Testis (tissue), 2 donors: ENCODE measurements at regions not wholly inside any gene's neighbourhood (a gene's known extent, or its start where the extent isn't known, plus 50 kb on each side); places are given as distances from the start of the nearest gene placed in this dataset.
"Not testable (repeated sequence)": the region's sequence is repeated elsewhere in the genome, so short reads cannot be mapped to it uniquely, and the experiment has no call there.

ENCODE experiments used
- DNase-seq: peaks from one replicate; pipeline ENCODE4 v3.0.0-alpha.2; 2019
- H3K27ac ChIP-seq, 2 donors: fragments of 200-600 bp; sonication (generic); one replicate each; pipeline ENCODE4 v1.5.1; 2019
- H3K27me3 ChIP-seq: fragments of 200-600 bp; sonication (generic); one replicate; pipeline ENCODE4 v1.5.1; 2019
- H3K36me3 ChIP-seq: fragments of 200-600 bp; sonication (generic); one replicate; pipeline ENCODE4 v1.5.1; 2017; ENCODE audit warnings: low read depth; ENCODE audit errors: missing control alignments
- H3K4me1 ChIP-seq: fragments of 200-600 bp; sonication (generic); one replicate; pipeline ENCODE4 v1.5.1; 2019
- H3K4me3 ChIP-seq, 2 donors: fragments of 200-600 bp; sonication (generic); one replicate each; pipeline ENCODE4 v1.5.1; 2017 to 2019
- H3K9me3 ChIP-seq: fragments of 200-600 bp; sonication (generic); one replicate; pipeline ENCODE4 v1.5.1; 2017
- POLR2A ChIP-seq: fragments of 450-650 bp; IDR thresholded peaks from one replicate; pipeline ENCODE4 v1.6.1; 2017; ENCODE audit warnings: antibody characterized with exemption, mild to moderate bottlenecking, moderate library complexity
- WGBS, 2 donors: methylation state at CpG; one replicate each; pipeline ENCODE4 v1.1.5; 2018; 5-methylcytosine and 5-hydroxymethylcytosine counted together
- intact Hi-C: fragments of 100-400 bp; cut with DNase I; formaldehyde crosslinking; loops from one replicate; pipeline ENCODE4 v1.15.1; 2023; ENCODE audit warnings: low total_unique reads
- TF ChIP-seq, protein P1 (sequence below), 3 experiments: fragments of 450-650 bp in 2 of 3; fragments of 200-600 bp in 1 of 3; sonication (generic) in 1 of 3; IDR thresholded peaks; one replicate each; pipeline ENCODE4 v1.5.1; 2016 to 2019; ENCODE audit warnings: antibody characterized with exemption in 3 of 3, mild to moderate bottlenecking in 2 of 3, moderate library complexity in 1 of 3

GRCh38 chr6:4338884-4339283, 203.5 kb upstream of the ECI2 start:
- no peak overlapping the region for H3K27ac ChIP-seq
- intact Hi-C loops = no loop called here
- no peak for DNase-seq
- peaks cover 7% of the 10 kb centered on the region for H3K4me1 ChIP-seq
- no peaks in the 10 kb centered on the region for H3K9me3 ChIP-seq
- H3K27me3 ChIP-seq = no peaks in the 10 kb centered on the region
- 93 to 94% methylated on average over 3 of the region's 3 CpGs for WGBS, 2 donors
- TF ChIP-seq, protein P1, sequence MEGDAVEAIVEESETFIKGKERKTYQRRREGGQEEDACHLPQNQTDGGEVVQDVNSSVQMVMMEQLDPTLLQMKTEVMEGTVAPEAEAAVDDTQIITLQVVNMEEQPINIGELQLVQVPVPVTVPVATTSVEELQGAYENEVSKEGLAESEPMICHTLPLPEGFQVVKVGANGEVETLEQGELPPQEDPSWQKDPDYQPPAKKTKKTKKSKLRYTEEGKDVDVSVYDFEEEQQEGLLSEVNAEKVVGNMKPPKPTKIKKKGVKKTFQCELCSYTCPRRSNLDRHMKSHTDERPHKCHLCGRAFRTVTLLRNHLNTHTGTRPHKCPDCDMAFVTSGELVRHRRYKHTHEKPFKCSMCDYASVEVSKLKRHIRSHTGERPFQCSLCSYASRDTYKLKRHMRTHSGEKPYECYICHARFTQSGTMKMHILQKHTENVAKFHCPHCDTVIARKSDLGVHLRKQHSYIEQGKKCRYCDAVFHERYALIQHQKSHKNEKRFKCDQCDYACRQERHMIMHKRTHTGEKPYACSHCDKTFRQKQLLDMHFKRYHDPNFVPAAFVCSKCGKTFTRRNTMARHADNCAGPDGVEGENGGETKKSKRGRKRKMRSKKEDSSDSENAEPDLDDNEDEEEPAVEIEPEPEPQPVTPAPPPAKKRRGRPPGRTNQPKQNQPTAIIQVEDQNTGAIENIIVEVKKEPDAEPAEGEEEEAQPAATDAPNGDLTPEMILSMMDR (IDR thresholded peaks at IDR 0.05) = no peak
- no peak for TF ChIP-seq POLR2A
- no peak overlapping the region for H3K4me3 ChIP-seq
- H3K36me3 ChIP-seq = no peaks in the 10 kb centered on the region

DNA sequence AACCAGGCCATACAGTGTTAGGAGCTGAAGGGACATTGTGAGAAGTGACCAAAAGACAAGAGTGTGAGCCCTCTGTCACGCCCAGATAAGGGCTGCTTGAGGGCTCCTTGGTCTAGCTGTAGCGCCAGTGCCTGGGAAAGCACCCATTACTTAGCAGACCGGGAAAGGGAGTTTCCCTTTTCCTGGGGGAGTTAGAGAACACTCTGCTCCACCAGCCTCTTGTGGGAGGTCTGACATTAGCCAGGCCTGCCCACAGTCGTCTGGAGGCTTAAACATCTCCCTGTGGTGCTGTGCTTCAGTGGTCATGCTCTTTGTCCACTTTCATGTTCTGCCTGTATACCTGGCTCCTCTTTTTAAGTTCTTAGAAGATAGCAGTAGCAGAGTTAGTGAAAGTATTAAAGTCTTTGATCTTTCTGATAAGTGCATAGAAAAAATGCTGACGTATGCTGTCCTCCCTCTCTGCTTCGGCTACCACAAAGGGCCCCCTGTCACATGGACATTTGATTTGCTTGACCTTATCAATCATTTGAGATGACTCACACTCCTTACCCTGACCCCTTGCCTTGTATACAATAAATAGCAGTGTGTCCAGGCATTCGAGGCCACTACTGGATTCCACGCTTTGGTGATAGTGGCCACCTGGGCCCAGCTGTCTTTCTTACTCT, 201.5 kb upstream of the ECI2 start:
- no peak for TF ChIP-seq POLR2A
- TF ChIP-seq, protein P1 (IDR thresholded peaks at IDR 0.05) = no peak

DNA sequence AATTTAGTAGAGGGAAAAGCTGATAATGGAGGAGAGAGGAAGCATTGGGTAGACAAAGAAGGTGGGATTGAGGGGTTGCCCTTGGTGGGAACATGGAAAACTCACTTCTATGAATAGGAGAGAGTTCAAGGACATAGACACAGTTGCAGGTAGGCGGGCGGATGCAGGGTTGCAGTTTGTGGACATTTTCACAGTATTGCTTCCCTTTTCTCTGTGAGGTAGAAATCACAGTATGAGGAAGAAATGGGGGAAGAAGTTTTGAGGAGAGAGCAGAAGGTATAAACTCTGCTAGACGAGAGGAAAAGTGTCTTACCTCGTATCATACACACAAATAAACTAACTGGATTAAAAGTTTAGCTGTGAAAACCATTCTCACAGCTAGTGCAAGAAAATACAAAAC, 200.7 kb upstream of the ECI2 start:
- peaks cover 7% of the 10 kb centered on the region for H3K4me1 ChIP-seq
- TF ChIP-seq, protein P1 (IDR thresholded peaks at IDR 0.05) = no peak
- no peak for TF ChIP-seq POLR2A
- H3K4me3 ChIP-seq = no peak overlapping the region
- H3K27ac ChIP-seq = no peak overlapping the region
- WGBS, 2 donors = 74 to 76% methylated on average over 4 of the region's 4 CpGs
- H3K27me3 ChIP-seq = no peaks in the 10 kb centered on the region
- no peak for DNase-seq
- intact Hi-C loops = no loop called here
- no peaks in the 10 kb centered on the region for H3K36me3 ChIP-seq
- H3K9me3 ChIP-seq = no peaks in the 10 kb centered on the region

More for the DNA sequence above, 201.5 kb upstream of the ECI2 start:
- Histone ChIP-seq H3K9me3 (no peaks in the 10 kb centered on the region), H3K27me3 (no peaks in the 10 kb centered on the region), H3K27ac (no peak overlapping the region), H3K36me3 (no peaks in the 10 kb centered on the region), H3K4me3 (no peak overlapping the region), H3K4me1 (peaks cover 7% of the 10 kb centered on the region)
- intact Hi-C loops = no loop called here
- 46 to 71% methylated on average over 8 of the region's 8 CpGs for WGBS, 2 donors
- DNase-seq = peak; percentile 89

DNA sequence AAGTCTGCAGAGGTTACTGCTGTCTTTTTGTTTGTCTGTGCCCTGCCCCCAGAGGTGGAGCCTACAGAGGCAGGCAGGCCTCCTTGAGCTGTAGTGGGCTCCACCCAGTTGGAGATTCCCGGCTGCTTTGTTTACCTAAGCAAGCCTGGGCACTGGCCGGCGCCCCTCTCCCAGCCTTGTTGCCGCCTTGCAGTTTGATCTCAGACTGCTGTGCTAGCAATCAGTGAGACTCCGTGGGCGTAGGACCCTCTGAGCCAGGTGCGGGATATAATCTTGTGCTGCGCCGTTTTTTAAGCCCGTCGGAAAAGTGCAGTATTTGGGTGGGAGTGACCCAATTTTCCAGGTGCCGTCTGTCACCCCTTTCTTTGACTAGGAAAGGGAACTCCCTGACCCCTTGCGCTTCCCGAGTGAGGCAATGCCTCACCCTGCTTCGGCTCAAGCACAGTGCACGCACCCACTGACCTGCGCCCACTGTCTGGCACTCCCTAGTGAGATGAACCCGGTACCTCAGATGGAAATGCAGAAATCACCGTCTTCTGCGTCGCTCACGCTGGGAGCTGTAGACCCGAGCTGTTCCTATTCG, 198.9 kb upstream of the ECI2 start:
- H3K27ac ChIP-seq, H3K4me1 ChIP-seq, H3K4me3 ChIP-seq, DNase-seq, H3K36me3 ChIP-seq, intact Hi-C loops, H3K27me3 ChIP-seq, H3K9me3 ChIP-seq: not testable (repeated sequence)
- 84 to 87% methylated on average over 24 of the region's 24 CpGs for WGBS, 2 donors

DNA sequence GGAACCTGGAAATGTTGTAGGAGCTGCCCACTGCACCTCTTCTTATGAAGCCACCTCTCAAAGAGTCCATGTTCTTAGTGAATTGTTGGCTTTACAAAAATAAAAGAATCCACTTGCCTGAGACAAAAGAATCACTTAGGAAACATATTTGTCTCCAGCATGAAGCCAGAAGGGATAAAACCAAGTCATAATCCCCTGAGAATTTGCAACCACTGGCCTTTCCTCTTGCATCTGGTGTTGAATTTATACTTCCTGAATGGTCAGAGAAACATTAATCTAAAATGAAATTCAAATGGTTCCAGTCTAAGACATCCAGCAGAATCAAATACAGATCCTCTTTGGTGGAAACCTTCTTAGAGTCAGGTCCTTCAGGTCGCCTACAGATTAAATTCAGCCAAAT, 192.5 kb upstream of the ECI2 start:
- H3K9me3 ChIP-seq = no peaks in the 10 kb centered on the region
- no peak for TF ChIP-seq POLR2A
- TF ChIP-seq, protein P1 (IDR thresholded peaks at IDR 0.05) = no peak
- no peaks in the 10 kb centered on the region for H3K4me1 ChIP-seq
- DNase-seq = no peak
- no peak overlapping the region for H3K4me3 ChIP-seq
- no peaks in the 10 kb centered on the region for H3K36me3 ChIP-seq
- H3K27me3 ChIP-seq = no peaks in the 10 kb centered on the region
- 88 to 92% methylated on average over 1 of the region's 1 CpG for WGBS, 2 donors
- H3K27ac ChIP-seq = no peak overlapping the region
- intact Hi-C loops = no loop called here
